ENCODE measurements at regions not wholly inside any gene's neighbourhood (a gene's known extent, or its start where the extent isn't known, plus 50 kb on each side); places are given as distances from the start of the nearest gene placed in this dataset.

DNA sequence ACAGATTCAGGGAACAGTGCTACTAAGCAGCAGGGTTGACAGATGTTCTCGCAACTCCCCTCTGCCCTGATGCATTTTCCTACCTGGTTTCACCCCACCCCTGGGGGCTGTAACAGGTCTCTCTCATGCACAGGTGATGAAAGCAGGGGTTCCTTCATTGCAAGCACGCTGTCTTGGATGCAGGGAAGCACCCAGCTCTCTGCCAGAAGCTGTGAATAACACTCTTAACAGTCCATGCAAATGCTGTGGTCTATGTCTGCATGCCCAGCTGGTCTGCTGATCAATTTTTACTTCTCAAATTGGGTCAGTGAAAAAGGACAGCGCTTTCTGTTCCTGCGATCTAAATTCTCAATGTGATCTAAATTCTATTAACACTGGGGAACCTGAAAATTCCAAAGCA lies 246.3 kb upstream of the TSHZ3 start:
- no peak for DNase-seq
- H3K4me3 ChIP-seq: no peak overlapping the region

DNA sequence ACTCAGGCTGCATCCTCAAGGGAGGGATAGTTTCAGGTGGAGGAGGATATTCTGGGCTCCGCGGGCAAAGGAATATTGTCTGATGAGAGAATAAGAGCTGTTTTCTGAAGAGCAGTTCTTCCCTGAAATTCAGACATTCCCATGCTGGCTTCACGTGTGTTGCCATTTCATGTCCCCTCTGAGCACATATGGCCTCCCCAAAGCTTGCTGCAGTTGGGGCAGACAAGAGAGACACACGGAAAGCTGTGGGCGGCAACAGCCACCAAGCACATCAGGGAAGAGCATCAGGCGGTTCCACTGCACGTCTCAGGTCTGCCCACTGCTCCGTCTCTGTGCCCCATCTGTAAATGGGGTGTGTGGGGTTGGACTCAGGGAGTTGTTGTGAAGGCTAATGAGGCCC lies 247.5 kb upstream of the TSHZ3 start:
- ATAC-seq: no peak
- Histone ChIP-seq H3K4me3 (no peak overlapping the region), H3K9me3 (no peaks in the 10 kb centered on the region), H3K36me3 (no peaks in the 10 kb centered on the region), H3K27ac (no peak overlapping the region), H3K27me3 (ENCODE audit: low read depth) (no peaks in the 10 kb centered on the region), H3K4me1 (no peaks in the 10 kb centered on the region)
- intact Hi-C loops (cut with DNase I): no loop called here
- DNase-seq: no peak
- no peak for TF ChIP-seq CTCF (IDR thresholded peaks at IDR 0.05)

More for the DNA sequence above, 246.3 kb upstream of the TSHZ3 start:
- Histone ChIP-seq H3K36me3 (no peaks in the 10 kb centered on the region), H3K27me3 (ENCODE audit: low read depth) (no peaks in the 10 kb centered on the region), H3K9me3 (no peaks in the 10 kb centered on the region), H3K4me1 (no peaks in the 10 kb centered on the region), H3K27ac (no peak overlapping the region)
- intact Hi-C loops (cut with DNase I): no loop called here
- no peak for TF ChIP-seq CTCF (IDR thresholded peaks at IDR 0.05)
- no peak for ATAC-seq

GRCh38 chr19:31597616-31598015 lies 248.4 kb upstream of the TSHZ3 start:
- ATAC-seq (no peak), DNase-seq (no peak)
- Histone ChIP-seq H3K4me3 (no peak overlapping the region), H3K27me3 (ENCODE audit: low read depth) (no peaks in the 10 kb centered on the region), H3K9me3 (no peaks in the 10 kb centered on the region), H3K36me3 (no peaks in the 10 kb centered on the region), H3K4me1 (no peaks in the 10 kb centered on the region), H3K27ac (no peak overlapping the region)
- TF ChIP-seq CTCF (IDR thresholded peaks at IDR 0.05): no peak
- intact Hi-C loops (cut with DNase I): no loop called here

DNA sequence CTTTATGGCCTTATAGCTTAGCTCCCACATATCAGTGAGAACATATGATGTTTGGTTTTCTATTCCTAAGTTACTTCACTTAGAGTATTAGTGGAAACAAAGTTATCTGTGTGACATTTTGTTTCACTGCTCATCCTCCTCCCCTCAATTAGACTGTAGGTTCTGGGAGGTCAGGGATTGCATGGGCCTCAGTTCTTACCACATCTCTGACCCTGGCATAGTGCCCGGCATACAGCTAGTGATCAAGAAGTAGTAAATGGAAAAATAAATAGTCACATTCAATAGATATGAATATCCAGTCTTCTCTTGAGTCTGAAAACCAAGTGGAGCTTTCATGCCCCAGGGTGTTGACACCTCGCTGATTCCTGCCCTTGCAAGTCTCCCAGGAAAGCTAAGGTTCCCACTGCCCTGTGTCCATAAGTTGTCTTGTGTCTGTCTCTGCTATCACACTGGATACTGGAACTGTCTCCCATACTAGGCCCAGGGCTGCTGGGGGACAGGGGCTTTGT lies 249.5 kb upstream of the TSHZ3 start:
- Histone ChIP-seq H3K4me3 (no peak overlapping the region), H3K27me3 (ENCODE audit: low read depth) (no peaks in the 10 kb centered on the region), H3K4me1 (no peaks in the 10 kb centered on the region), H3K36me3 (no peaks in the 10 kb centered on the region), H3K9me3 (no peaks in the 10 kb centered on the region), H3K27ac (no peak overlapping the region)
- ATAC-seq (no peak), DNase-seq (no peak)
- no peak for TF ChIP-seq CTCF (IDR thresholded peaks at IDR 0.05)
- intact Hi-C loops (cut with DNase I): no loop called here

DNA sequence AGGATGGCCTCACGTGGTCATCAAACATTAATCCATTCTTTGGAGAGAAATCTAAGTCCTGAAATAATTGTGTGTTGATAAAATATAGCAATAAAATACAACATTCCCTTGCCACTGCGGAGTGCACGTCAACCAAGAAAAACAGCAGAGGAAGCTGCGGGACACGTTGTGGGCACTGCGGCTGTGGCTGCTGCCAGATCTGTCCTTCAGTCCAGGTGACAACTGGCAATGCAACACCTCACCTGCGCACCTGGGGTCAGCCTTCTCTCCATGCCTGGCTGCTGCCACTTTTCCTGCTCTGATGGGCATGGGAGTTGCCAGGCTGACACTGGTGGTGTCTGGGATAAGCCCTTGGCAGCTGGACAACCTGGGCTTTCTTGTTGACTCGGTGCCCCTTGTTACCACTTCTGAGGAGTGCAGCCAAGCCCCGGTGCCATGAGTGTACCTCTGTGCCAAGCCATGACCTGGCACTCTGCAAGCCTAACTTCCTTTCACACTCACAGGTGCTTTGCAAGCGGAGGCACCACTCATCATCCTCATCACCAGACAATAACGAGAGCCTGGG lies 251.6 kb upstream of the TSHZ3 start:
- intact Hi-C loops (cut with DNase I): no loop called here
- Histone ChIP-seq H3K36me3 (no peaks in the 10 kb centered on the region), H3K4me1 (no peaks in the 10 kb centered on the region), H3K27ac (no peak overlapping the region), H3K27me3 (ENCODE audit: low read depth) (no peaks in the 10 kb centered on the region), H3K4me3 (no peak overlapping the region), H3K9me3 (no peaks in the 10 kb centered on the region)
- no peak for TF ChIP-seq CTCF (IDR thresholded peaks at IDR 0.05)
- no peak for DNase-seq
- ATAC-seq: no peak

All from lower lobe of right lung (tissue), 2 donors.